22Rv1 (cell line): ENCODE measurements at regions not wholly inside any gene's neighbourhood (a gene's known extent, or its start where the extent isn't known, plus 50 kb on each side); places are given as distances from the start of the nearest gene placed in this dataset.
"Not testable (repeated sequence)": the region's sequence is repeated elsewhere in the genome, so short reads cannot be mapped to it uniquely, and the experiment has no call there.

ENCODE experiments used
- H3K27ac ChIP-seq: fragments of 450-650 bp; 2 replicates; pipeline ENCODE4 v1.5.1; 2017
- CTCF ChIP-seq: fragments of 450-650 bp; IDR thresholded peaks from 2 replicates; pipeline ENCODE4 v1.5.1; 2017; ENCODE audit warnings: mild to moderate bottlenecking
- ZFX ChIP-seq: fragments of 450-650 bp; IDR thresholded peaks from 2 replicates; pipeline ENCODE4 v1.6.1; 2017; ENCODE audit warnings: antibody characterized with exemption, borderline replicate concordance

GRCh38 chr19:33866696-33867095 is 70.0 kb downstream of the KCTD15 start:
- no peak for TF ChIP-seq ZFX
- no peak overlapping the region for H3K27ac ChIP-seq

GRCh38 chr19:33868076-33868735 is 71.5 kb downstream of the KCTD15 start:
- no peak overlapping the region for H3K27ac ChIP-seq
- no peak for TF ChIP-seq ZFX
- no peak for TF ChIP-seq CTCF

GRCh38 chr19:33868788-33869412 is 72.2 kb downstream of the KCTD15 start:
- no peak overlapping the region for H3K27ac ChIP-seq
- TF ChIP-seq CTCF (peak; percentile 21; the same call in 1 of the 2 replicates), ZFX (no peak)

GRCh38 chr19:33870298-33870932 is 73.7 kb downstream of the KCTD15 start:
- H3K27ac ChIP-seq = not testable (repeated sequence)

GRCh38 chr19:33871605-33872004 is 74.9 kb downstream of the KCTD15 start:
- no peak overlapping the region for H3K27ac ChIP-seq
- TF ChIP-seq CTCF (no peak), ZFX (no peak)

- H3K27ac ChIP-seq = no peak overlapping the region
- no peak for TF ChIP-seq CTCF
- no peak for TF ChIP-seq ZFX
Measured at GRCh38 chr19:33872445-33873320, 76.0 kb downstream of the KCTD15 start.

GRCh38 chr19:33875071-33875470 is 78.4 kb downstream of the KCTD15 start:
- TF ChIP-seq CTCF = no peak
- TF ChIP-seq ZFX = no peak

GRCh38 chr19:33876192-33876591 is 79.5 kb downstream of the KCTD15 start:
- no peak for TF ChIP-seq CTCF
- TF ChIP-seq ZFX = no peak
- H3K27ac ChIP-seq = no peak overlapping the region

More at GRCh38 chr19:33875071-33875470, 78.4 kb downstream of the KCTD15 start:
- no peak overlapping the region for H3K27ac ChIP-seq
